NB4 (cell line): ENCODE measurements at regions not wholly inside any gene's neighbourhood (a gene's known extent, or its start where the extent isn't known, plus 50 kb on each side); places are given as distances from the start of the nearest gene placed in this dataset.

ENCODE experiments used
- CTCF ChIP-seq: IDR thresholded peaks from one replicate; pipeline ENCODE4 v1.5.1; 2012; ENCODE audit warnings: low read depth, low read length
- MAX ChIP-seq: IDR thresholded peaks from 2 replicates; pipeline ENCODE4 v1.6.1; 2011; ENCODE audit warnings: low read depth, low read length
- MYC ChIP-seq: IDR thresholded peaks from 2 replicates; pipeline ENCODE4 v1.6.1; 2011; ENCODE audit warnings: low read depth, low read length
- POLR2A ChIP-seq: IDR thresholded peaks from 2 replicates; pipeline ENCODE4 v1.6.1; 2011; ENCODE audit warnings: mild to moderate bottlenecking; ENCODE audit not compliant: insufficient read length; ENCODE audit errors: extremely low read depth

GRCh38 chr4:174058846-174059245 lies 224.6 kb downstream of the FBXO8 start:
- no peak for TF ChIP-seq MYC
- TF ChIP-seq POLR2A, result no peak
- no peak for TF ChIP-seq CTCF
- no peak for TF ChIP-seq MAX
